NCI-H2171 (cell line): ENCODE measurements at regions not wholly inside any gene's neighbourhood (a gene's known extent, or its start where the extent isn't known, plus 50 kb on each side); places are given as distances from the start of the nearest gene placed in this dataset.
"Not testable (repeated sequence)": the region's sequence is repeated elsewhere in the genome, so short reads cannot be mapped to it uniquely, and the experiment has no call there.

Source experiments
- DNase-seq: peaks from one replicate; lab custom pipeline; 2025; lab: John Stamatoyannopoulos, UW

- DNase-seq, result no peak
Measured at GRCh38 chr1:31485166-31485565, 72.2 kb downstream of the SERINC2 start.

- no peak for DNase-seq
Measured at GRCh38 chr1:31487143-31487542, 74.1 kb downstream of the SERINC2 start.

- no peak for DNase-seq
Measured at GRCh38 chr1:31487721-31488293, 74.8 kb downstream of the SERINC2 start.

- DNase-seq, result no peak
Measured at GRCh38 chr1:31488528-31488927, 75.5 kb downstream of the SERINC2 start.

- DNase-seq, result not testable (repeated sequence)
Measured at GRCh38 chr1:31489575-31489974, 76.6 kb downstream of the SERINC2 start.

GRCh38 chr1:31490596-31490995 is 77.6 kb downstream of the SERINC2 start:
- not testable (repeated sequence) for DNase-seq

- DNase-seq, result not testable (repeated sequence)
Measured at GRCh38 chr1:31495351-31495750, 81.0 kb upstream of the TINAGL1 start.

GRCh38 chr1:31495770-31496169 is 80.5 kb upstream of the TINAGL1 start:
- DNase-seq, result not testable (repeated sequence)

GRCh38 chr1:31497601-31498000 is 78.7 kb upstream of the TINAGL1 start:
- DNase-seq, result no peak

- no peak for DNase-seq
Measured at GRCh38 chr1:31498376-31499040, 77.8 kb upstream of the TINAGL1 start.

- DNase-seq, result no peak
Measured at GRCh38 chr1:31501505-31501904, 74.8 kb upstream of the TINAGL1 start.

GRCh38 chr1:31502253-31502652 is 74.1 kb upstream of the TINAGL1 start:
- no peak for DNase-seq

GRCh38 chr1:31502926-31503511 is 73.3 kb upstream of the TINAGL1 start:
- DNase-seq, result no peak

GRCh38 chr1:31503570-31503969 is 72.7 kb upstream of the TINAGL1 start:
- no peak for DNase-seq

GRCh38 chr1:31504001-31504400 is 72.3 kb upstream of the TINAGL1 start:
- DNase-seq, result no peak

- DNase-seq, result no peak
Measured at GRCh38 chr1:31505911-31506497, 70.3 kb upstream of the TINAGL1 start.

GRCh38 chr1:31507221-31507620 is 69.1 kb upstream of the TINAGL1 start:
- DNase-seq, result no peak

- no peak for DNase-seq
Measured at GRCh38 chr1:31507676-31508530, 68.4 kb upstream of the TINAGL1 start.

GRCh38 chr1:31509124-31510072 is 66.9 kb upstream of the TINAGL1 start:
- no peak for DNase-seq

- no peak for DNase-seq
Measured at GRCh38 chr1:31510304-31510703, 66.0 kb upstream of the TINAGL1 start.
